ENCODE measurements at regions not wholly inside any gene's neighbourhood (a gene's known extent, or its start where the extent isn't known, plus 50 kb on each side); places are given as distances from the start of the nearest gene placed in this dataset.

GRCh38 chr6:163764565-163764964, 350.0 kb downstream of the QKI start:
- peak; percentile 49; the same call in 1 of the 2 replicates for TF ChIP-seq SIN3A (IDR thresholded peaks at IDR 0.05; ENCODE audit: borderline replicate concordance, insufficient read depth, low read length)
- TF ChIP-seq REST (IDR thresholded peaks at IDR 0.05; ENCODE audit: insufficient read depth in 1 of 2, low read depth in 2 of 2, low read length in 2 of 2), result peak in 1 of 2 experiments; percentile 54; a peak in 1 of 4 replicates
- TF ChIP-seq POLR2AphosphoS5 (IDR thresholded peaks at IDR 0.05; ENCODE audit: low read depth, low read length), result no peak
